HCT116 (cell line): ENCODE measurements at regions not wholly inside any gene's neighbourhood (a gene's known extent, or its start where the extent isn't known, plus 50 kb on each side); places are given as distances from the start of the nearest gene placed in this dataset.

ENCODE experiments used
- ATAC-seq: fragments of 200-7000 bp; cut with Tn5 transposase; 2 replicates; pipeline ENCODE4 v1.9.1; 2020; ENCODE audit warnings: mild to moderate bottlenecking, moderate library complexity
- BruUV-seq: library from RNA; stranded (reverse); fragments of 400-500 nt; replicated peaks from 2 replicates; lab custom pipeline; 2021; lab: Mats Ljungman, UMichigan
- CTCF ChIA-PET: fragments of 300-600 bp; sonication (Branson Sonifier 250); formaldehyde crosslinking; loops from one replicate; lab custom pipeline; 2021; ENCODE audit warnings: antibody characterized with exemption; lab: Charles Lee
- POLR2A ChIA-PET: fragments of 300-600, 350-600 bp; sonication (Branson Sonifier 250); formaldehyde crosslinking; loops from one replicate; lab custom pipeline; 2021; ENCODE audit warnings: antibody characterized with exemption; lab: Charles Lee
- RAD21 ChIA-PET, 2 experiments: fragments of 300-600 bp; sonication (Branson Sonifier 250); formaldehyde crosslinking; loops; one replicate each; lab custom pipeline; 2023; ENCODE audit warnings: low total read pairs in 2 of 2; ENCODE audit not compliant: uncharacterized antibody in 2 of 2, unreplicated experiment in 2 of 2, low non-redundant PET in 1 of 2; lab: Charles Lee
- DNase-seq: peaks from one replicate; pipeline ENCODE4 v3.0.0-alpha.2; 2010; ENCODE audit warnings: low read depth, low spot score
- H2AFZ ChIP-seq: fragments of 200-600 bp; shearing (Covaris generic), sonication (generic); 2 replicates; pipeline ENCODE4 v1.6.1; 2017; ENCODE audit warnings: low read depth, mixed run types, mixed read lengths, antibody characterized with exemption, low read length; ENCODE audit not compliant: poor library complexity, severe bottlenecking
- H3K27ac ChIP-seq: 2 replicates; pipeline ENCODE4 v1.5.1; 2012; ENCODE audit warnings: low read depth, low read length
- H3K27me3 ChIP-seq: fragments of 200-600 bp; sonication (generic); 2 replicates; pipeline ENCODE4 v1.6.1; 2016; ENCODE audit warnings: mixed run types, low read length, mixed read lengths; ENCODE audit not compliant: insufficient read depth
- H3K36me3 ChIP-seq, 2 experiments: fragments of 200-500 bp in 1 of 2; fragments of 200-600 bp in 1 of 2; sonication (Bioruptor generic) in 1 of 2; sonication (generic) in 1 of 2; 2 replicates each; pipeline versions ENCODE4 v1.5.1 to v1.6.1; 2014 to 2016; ENCODE audit warnings: low read length in 2 of 2, inconsistent platforms in 1 of 2, mixed read lengths in 1 of 2, mixed run types in 1 of 2; ENCODE audit not compliant: insufficient read depth in 2 of 2, control insufficient read depth in 1 of 2
- H3K4me1 ChIP-seq, 2 experiments: fragments of 200-600 bp in 1 of 2; sonication (generic) in 1 of 2; 2 replicates each; pipeline versions ENCODE4 v1.5.1 to v1.6.1; 2012 to 2017; ENCODE audit warnings: low read length in 2 of 2, inconsistent platforms in 1 of 2, mild to moderate bottlenecking in 1 of 2, mixed read lengths in 1 of 2, mixed run types in 1 of 2, moderate library complexity in 1 of 2; ENCODE audit not compliant: insufficient read depth in 2 of 2, control insufficient read depth in 1 of 2
- H3K4me2 ChIP-seq: fragments of 200-600 bp; sonication (generic); 2 replicates; pipeline ENCODE4 v1.6.1; 2017; ENCODE audit warnings: mixed run types, low read length, mixed read lengths
- H3K4me3 ChIP-seq, 2 experiments: fragments of 200-600 bp in 1 of 2; sonication (generic) in 1 of 2; replicated peaks in 1 of 2; 2 replicates each; pipeline ENCODE4 v1.5.1; 2011 to 2016; ENCODE audit warnings: low read length in 2 of 2, control low read depth in 1 of 2, low read depth in 1 of 2, mild to moderate bottlenecking in 1 of 2, mixed read lengths in 1 of 2, mixed run types in 1 of 2
- H3K79me2 ChIP-seq: fragments of 200-600 bp; sonication (generic); 2 replicates; pipeline ENCODE4 v1.6.1; 2017; ENCODE audit warnings: mild to moderate bottlenecking, mixed run types, low read length, moderate library complexity, mixed read lengths; ENCODE audit not compliant: insufficient read depth
- H3K9ac ChIP-seq: fragments of 200-600 bp; sonication (generic); 2 replicates; pipeline ENCODE4 v1.6.1; 2016; ENCODE audit warnings: low read length, mixed read lengths
- H3K9me2 ChIP-seq: fragments of 200-600 bp; sonication (generic), shearing (Covaris generic); 2 replicates; pipeline ENCODE4 v1.6.1; 2017; ENCODE audit warnings: mixed run types, mild to moderate bottlenecking, moderate library complexity; ENCODE audit not compliant: insufficient read depth
- H3K9me3 ChIP-seq, 2 experiments: fragments of 200-500 bp in 1 of 2; fragments of 200-600 bp in 1 of 2; sonication (Bioruptor generic) in 1 of 2; sonication (generic) in 1 of 2; 2 replicates each; pipeline ENCODE4 v1.6.1; 2014 to 2017; ENCODE audit warnings: low read length in 2 of 2, mixed read lengths in 2 of 2, inconsistent platforms in 1 of 2, low read depth in 1 of 2, mild to moderate bottlenecking in 1 of 2, mixed run types in 1 of 2, moderate library complexity in 1 of 2; ENCODE audit not compliant: control insufficient read depth in 1 of 2, insufficient read depth in 1 of 2
- H4K20me1 ChIP-seq: fragments of 200-600 bp; sonication (generic), shearing (Covaris generic); 2 replicates; pipeline ENCODE4 v1.6.1; 2017; ENCODE audit warnings: mixed run types, mild to moderate bottlenecking, moderate library complexity; ENCODE audit not compliant: insufficient read depth
- CEBPB ChIP-seq: IDR thresholded peaks from 2 replicates; pipeline ENCODE4 v1.6.1; 2012; ENCODE audit warnings: low read depth
- CTCF ChIP-seq, 3 experiments: fragments of 200-600 bp in 1 of 3; sonication (generic) in 1 of 3; IDR thresholded peaks in 2 of 3; conservative IDR thresholded peaks in 1 of 3; 2 replicates each; pipeline ENCODE4 v1.5.1; 2012 to 2017; ENCODE audit warnings: low read depth in 2 of 3, low read length in 2 of 3, antibody characterized with exemption in 1 of 3, borderline replicate concordance in 1 of 3, control low read depth in 1 of 3, mild to moderate bottlenecking in 1 of 3, mixed read lengths in 1 of 3, mixed run types in 1 of 3, moderate library complexity in 1 of 3; ENCODE audit not compliant: insufficient read depth in 1 of 3
- EGR1 ChIP-seq: IDR thresholded peaks from 2 replicates; pipeline ENCODE4 v1.6.1; 2012; ENCODE audit warnings: low read depth
- EZH2 ChIP-seq: fragments of 200-600 bp; sonication (generic); IDR thresholded peaks from 2 replicates; pipeline ENCODE4 v1.6.1; 2017; ENCODE audit warnings: antibody characterized with exemption, mixed run types
- EZH2phosphoT487 ChIP-seq: fragments of 200-600 bp; IDR thresholded peaks from 2 replicates; pipeline ENCODE4 v1.6.1; 2018; ENCODE audit warnings: antibody characterized with exemption, borderline replicate concordance
- FOSL1 ChIP-seq: IDR thresholded peaks from 2 replicates; pipeline ENCODE4 v1.6.1; 2012; ENCODE audit warnings: low read depth
- MAX ChIP-seq: IDR thresholded peaks from 2 replicates; pipeline ENCODE4 v1.6.1; 2012
- POLR2A ChIP-seq: IDR thresholded peaks from 2 replicates; pipeline ENCODE4 v1.7.0; 2011; ENCODE audit warnings: borderline replicate concordance; ENCODE audit not compliant: insufficient read depth, insufficient read length; ENCODE audit errors: extremely low read depth
- RAD21 ChIP-seq: IDR thresholded peaks from 2 replicates; pipeline ENCODE4 v1.6.1; 2012; ENCODE audit warnings: low read depth, mild to moderate bottlenecking
- REST ChIP-seq: IDR thresholded peaks from 2 replicates; pipeline ENCODE4 v1.6.1; 2012; ENCODE audit warnings: low read depth
- SIN3A ChIP-seq: IDR thresholded peaks from 2 replicates; pipeline ENCODE4 v1.6.1; 2012; ENCODE audit warnings: low read depth
- SP1 ChIP-seq: IDR thresholded peaks from 2 replicates; pipeline ENCODE4 v1.6.1; 2012; ENCODE audit warnings: low read depth
- SRF ChIP-seq: IDR thresholded peaks from 2 replicates; pipeline ENCODE4 v1.6.1; 2012; ENCODE audit warnings: low read depth
- ZBTB33 ChIP-seq: IDR thresholded peaks from 2 replicates; pipeline ENCODE4 v1.6.1; 2011; ENCODE audit warnings: mild to moderate bottlenecking, low read length, moderate library complexity; ENCODE audit not compliant: insufficient replicate concordance; ENCODE audit errors: extremely low read depth
- ZFX ChIP-seq: fragments of 450-650 bp; IDR thresholded peaks from 2 replicates; pipeline ENCODE4 v1.6.1; 2017
- intact Hi-C: fragments of 100-400 bp; cut with micrococcal nuclease; formaldehyde crosslinking; loops from 2 replicates; pipeline ENCODE4 v1.10.0; 2022

GRCh38 chr5:28691526-28691925, 1653.1 kb upstream of the CDH9 start:
- Histone ChIP-seq H3K9ac (no peak overlapping the region), H3K9me2 (no peaks in the 10 kb centered on the region), H3K27me3 (no peaks in the 10 kb centered on the region), H3K79me2 (no peaks in the 10 kb centered on the region), H3K4me2 (no peak overlapping the region), H3K27ac (no peak overlapping the region), H2AFZ (no peak overlapping the region), H3K4me1 (no peaks in the 10 kb centered on the region), H4K20me1 (no peaks in the 10 kb centered on the region), H3K36me3 (no peaks in the 10 kb centered on the region), H3K9me3 (peaks cover 3 to 10% of the 10 kb centered on the region in 2 experiments; a peak in 2 of 4 replicates)
- no peak for ATAC-seq
- ChIA-PET RAD21 (no interaction called here), POLR2A (no interaction called here), CTCF (no interaction called here)
- intact Hi-C loops: no loop called here
- TF ChIP-seq ZFX: no peak
- TF ChIP-seq EGR1: no peak
- TF ChIP-seq EZH2phosphoT487: no peak
- no peak for TF ChIP-seq SRF
- TF ChIP-seq CTCF (IDR thresholded peaks at IDR 0.05 in 2 of 3, conservative IDR thresholded peaks at IDR 0.05 in 1 of 3; ENCODE audit: borderline replicate concordance in 1 of 3, insufficient read depth in 1 of 3, low read depth in 2 of 3, low read length in 2 of 3): no peak
- TF ChIP-seq, all 23 proteins: peak for 0
- no peak overlapping the region for H3K4me3 ChIP-seq
- no peak for DNase-seq
- no TSS peak for BruUV-seq

- intact Hi-C loops: no loop called here
- DNase-seq: no peak
- Histone ChIP-seq H3K79me2 (no peaks in the 10 kb centered on the region), H3K4me3 (no peak overlapping the region), H3K4me1 (no peaks in the 10 kb centered on the region), H3K9ac (no peak overlapping the region), H3K27me3 (no peaks in the 10 kb centered on the region), H2AFZ (no peak overlapping the region), H3K4me2 (no peak overlapping the region), H3K9me3 (peaks cover 6 to 19% of the 10 kb centered on the region in 2 experiments; a peak in 2 of 4 replicates), H3K27ac (no peak overlapping the region), H3K36me3 (no peaks in the 10 kb centered on the region), H4K20me1 (no peaks in the 10 kb centered on the region), H3K9me2 (no peaks in the 10 kb centered on the region)
- POLR2A ChIA-PET: no interaction called here
- TF ChIP-seq RAD21 (no peak), MAX (no peak), EZH2phosphoT487 (no peak), SIN3A (no peak), CEBPB (no peak), ZBTB33 (no peak), EZH2 (no peak), POLR2A (no peak), FOSL1 (no peak), REST (no peak), SP1 (no peak), EGR1 (no peak)
- no peak for ATAC-seq
- no TSS peak for BruUV-seq
- RAD21 ChIA-PET: no interaction called here
- CTCF ChIA-PET: no interaction called here
Measured at GRCh38 chr5:28685794-28686193, 1647.4 kb upstream of the CDH9 start.
